GM12873 (cell line): ENCODE measurements at regions not wholly inside any gene's neighbourhood (a gene's known extent, or its start where the extent isn't known, plus 50 kb on each side); places are given as distances from the start of the nearest gene placed in this dataset.

Experiments used
- CTCF ChIP-seq: IDR thresholded peaks from 2 replicates; pipeline ENCODE4 v1.5.1; 2012; ENCODE audit warnings: low read depth, mild to moderate bottlenecking, moderate library complexity, low read length, control low read depth; ENCODE audit not compliant: insufficient read depth; ENCODE audit errors: missing control alignments

- no peak for TF ChIP-seq CTCF
These were observed 395.1 kb downstream of the PLK2 start for GRCh38 chr5:58064801-58065200.

DNA sequence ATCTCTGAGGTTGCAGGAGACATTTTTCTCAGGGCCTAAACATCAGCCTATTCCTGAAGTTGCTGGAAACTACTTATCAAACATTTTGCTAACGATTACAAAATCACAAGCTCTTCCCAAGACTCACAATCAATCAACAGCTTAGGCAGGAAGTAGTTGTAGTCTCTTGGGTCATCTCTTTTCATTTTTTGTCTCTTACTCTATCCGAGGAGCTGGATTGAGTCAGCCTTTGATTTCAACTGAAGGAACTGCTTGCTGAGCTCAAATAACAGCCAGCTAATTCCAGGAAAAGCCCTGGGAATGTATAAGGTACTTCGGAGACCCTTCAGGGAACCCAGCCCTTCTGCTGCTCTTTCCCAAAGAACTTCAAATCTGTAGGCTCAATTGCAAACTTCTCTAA lies 398.9 kb downstream of the PLK2 start:
- no peak for TF ChIP-seq CTCF

DNA sequence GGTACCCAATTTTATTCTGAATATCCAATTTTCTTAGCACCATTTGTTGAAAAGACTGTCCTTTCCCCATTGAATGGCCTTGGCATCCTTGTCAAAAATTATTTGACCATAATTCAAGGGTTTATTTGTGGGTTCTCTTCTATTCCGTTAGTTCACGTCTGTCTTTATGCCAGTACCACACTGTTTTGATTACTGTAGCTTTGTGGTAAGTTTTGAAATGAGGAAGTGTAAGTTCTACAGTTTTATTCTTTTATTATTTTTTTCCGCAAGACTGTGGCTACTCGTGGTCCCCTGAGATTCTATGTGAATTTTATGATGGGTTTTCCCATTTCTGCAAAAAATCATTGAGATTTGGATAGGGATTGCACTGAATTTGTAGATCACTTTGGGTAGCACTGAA lies 402.6 kb downstream of the PLK2 start:
- TF ChIP-seq CTCF, result no peak

DNA sequence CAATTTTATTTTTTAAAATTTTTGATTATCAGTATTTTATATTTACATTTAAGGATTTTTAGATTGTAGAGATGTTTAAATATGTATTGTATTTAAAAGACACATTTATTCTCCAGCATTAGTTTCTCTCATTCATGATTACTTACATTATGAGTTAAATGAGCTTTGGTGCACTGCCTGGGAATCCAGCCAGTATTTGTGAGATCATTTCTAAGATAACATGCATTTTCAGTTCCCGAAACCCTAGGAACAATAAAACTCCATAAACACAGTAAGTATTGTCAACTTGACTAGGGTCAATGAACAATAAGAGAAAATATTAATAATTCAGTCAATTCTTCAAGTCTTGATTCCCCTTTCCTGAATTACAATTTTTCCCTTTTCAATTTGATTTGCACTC lies 403.3 kb downstream of the PLK2 start:
- TF ChIP-seq CTCF, result no peak

DNA sequence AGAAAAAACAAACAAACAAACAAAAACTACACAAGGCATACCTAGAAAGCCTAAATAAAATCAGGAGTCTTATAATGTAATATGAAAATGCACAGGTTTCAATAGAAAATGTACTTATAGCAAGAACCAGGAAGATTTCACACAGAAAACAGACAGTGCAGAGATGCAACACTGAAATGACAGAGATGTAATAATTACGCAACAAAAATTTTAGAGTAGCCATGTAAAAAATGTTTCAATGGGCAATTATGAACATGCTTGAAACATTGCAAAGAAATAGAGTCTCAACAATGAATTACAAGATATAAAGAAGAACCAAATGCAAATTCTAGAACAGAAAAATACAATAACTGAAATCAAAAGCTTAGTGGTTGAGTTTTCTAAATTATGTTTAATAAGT lies 405.9 kb downstream of the PLK2 start:
- TF ChIP-seq CTCF, result no peak

GRCh38 chr5:58048954-58049353 lies 410.9 kb downstream of the PLK2 start:
- TF ChIP-seq CTCF, result no peak

GRCh38 chr5:58048185-58048925 lies 411.5 kb downstream of the PLK2 start:
- TF ChIP-seq CTCF, result no peak
